Superior temporal gyrus (tissue), 1 donor: ENCODE measurements at regions not wholly inside any gene's neighbourhood (a gene's known extent, or its start where the extent isn't known, plus 50 kb on each side); places are given as distances from the start of the nearest gene placed in this dataset.

Experiments
- DNase-seq: peaks from one replicate; pipeline ENCODE4 v3.0.0-alpha.2; 2016; ENCODE audit errors: extremely low spot score

DNA sequence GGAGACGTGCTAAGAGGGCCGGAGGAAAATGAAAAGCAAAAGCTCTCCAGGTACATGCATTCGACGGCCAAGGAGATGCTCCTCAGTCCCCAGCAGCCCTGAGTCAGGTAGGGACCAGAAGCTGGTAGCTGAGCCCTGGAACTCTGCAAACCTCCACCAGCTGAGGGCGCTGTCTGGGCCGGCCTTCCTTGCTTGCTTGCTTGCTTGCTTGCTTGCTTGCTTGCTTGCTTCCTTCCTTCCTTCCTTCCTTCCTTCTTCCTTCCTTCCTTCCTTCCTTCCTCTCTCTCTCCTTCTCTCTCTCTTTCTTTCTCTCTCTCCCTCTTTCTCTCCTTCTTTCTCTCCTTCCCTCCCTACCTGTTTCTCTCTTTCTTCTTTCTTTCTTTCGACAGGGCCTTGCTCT lies 94.6 kb upstream of the RASGRF1 start:
- no peak for DNase-seq

DNA sequence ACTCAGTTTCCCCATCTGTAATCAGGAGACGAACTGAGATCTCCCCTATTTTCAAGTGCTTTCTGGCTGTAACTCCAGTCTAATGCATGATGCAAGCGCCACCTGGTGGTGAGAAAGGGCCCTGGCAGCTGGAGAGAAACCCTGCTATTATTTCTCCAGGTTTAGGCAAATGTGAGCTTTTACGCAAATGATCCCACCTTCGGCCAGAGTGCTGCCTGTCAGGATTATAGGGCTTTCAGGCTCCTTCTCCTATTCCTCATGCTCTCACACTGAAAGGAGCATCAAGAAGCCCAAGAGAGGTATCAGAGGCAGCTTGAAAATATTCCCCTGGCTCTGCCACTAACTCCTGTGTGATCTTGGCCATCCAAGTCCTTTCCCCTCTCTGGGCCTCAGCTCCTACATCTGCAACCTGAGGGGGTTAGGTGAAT lies 93.9 kb upstream of the RASGRF1 start:
- DNase-seq: peak; percentile 94

DNA sequence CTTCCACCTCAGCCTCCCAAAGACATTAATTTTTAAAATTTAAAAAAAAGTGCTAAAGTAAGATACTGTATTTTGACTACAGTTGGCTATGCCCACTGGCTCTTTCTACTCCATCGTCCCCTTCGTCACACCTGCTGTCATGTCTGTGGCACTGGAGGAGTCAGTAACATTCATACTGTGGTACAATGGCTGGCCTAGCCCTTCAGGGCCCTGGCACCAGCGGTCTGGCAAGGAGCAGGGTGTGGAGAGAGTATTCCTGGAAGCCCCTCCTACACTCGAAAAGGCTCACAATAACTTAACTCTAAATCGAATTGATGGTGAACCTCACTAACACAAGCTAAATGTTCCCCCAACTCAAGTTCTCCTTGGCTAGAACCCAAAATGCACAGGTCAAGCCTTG lies 89.7 kb upstream of the RASGRF1 start:
- no peak for DNase-seq

DNA sequence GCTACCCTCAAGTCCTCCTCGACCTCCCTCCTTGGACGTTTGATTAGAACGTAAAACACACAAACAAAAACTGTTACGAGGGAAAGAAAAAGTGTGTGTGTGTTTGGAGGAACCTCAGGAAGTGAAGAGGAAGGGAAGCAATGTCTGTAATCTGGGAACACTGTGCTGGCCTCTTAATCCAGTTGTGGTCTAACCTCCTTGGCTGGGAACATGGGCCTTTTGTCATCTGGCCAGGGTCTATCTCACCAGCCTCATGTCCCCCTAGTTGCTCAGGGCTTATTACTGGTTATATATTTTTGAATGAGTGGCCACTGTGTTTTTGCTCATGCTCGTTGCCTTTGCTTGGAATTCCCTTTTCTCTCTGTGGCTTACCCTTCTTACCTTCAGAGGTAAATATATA lies 89.0 kb upstream of the RASGRF1 start:
- DNase-seq: no peak

DNA sequence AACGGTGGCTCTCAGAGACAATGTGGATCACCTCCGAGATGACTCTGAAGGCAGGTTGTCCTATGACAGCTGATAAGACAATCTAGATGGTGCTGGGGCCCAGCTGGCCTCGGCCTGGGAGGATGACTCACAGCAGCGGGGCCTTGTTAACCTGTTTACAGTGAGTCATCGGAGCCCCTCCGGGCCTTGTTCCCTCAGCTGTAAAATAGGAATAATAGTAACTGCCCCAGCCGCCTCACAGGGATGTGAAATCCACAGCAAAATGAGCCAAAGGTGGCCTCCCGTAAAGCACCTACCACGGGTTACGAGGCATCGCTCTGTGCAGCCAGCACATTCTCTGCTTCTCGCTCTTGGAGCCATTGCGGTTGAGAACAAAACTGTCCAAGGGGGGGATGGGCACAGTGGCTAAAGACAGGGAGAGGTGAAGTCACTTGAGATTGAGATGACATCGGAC lies 88.6 kb upstream of the RASGRF1 start:
- DNase-seq: no peak

DNA sequence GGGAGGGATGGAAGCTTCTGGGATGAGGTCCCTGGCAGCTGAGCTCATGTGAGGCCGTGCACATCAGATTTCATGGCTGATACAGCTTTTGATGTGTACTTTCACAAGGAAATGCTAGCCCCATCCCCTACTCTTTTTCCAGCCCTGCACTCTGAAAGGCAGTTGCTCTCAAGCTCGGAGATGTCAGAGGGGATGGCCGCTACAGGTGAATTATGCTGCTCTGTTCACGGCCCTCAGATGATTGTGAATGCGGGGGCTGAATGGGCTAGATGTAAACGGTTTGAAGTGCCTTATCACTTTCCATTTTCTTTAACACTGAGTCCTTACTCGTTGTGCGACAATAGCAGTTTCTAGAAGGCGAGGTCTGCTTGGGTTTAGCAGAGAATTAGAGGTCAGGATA lies 88.0 kb upstream of the RASGRF1 start:
- no peak for DNase-seq

DNA sequence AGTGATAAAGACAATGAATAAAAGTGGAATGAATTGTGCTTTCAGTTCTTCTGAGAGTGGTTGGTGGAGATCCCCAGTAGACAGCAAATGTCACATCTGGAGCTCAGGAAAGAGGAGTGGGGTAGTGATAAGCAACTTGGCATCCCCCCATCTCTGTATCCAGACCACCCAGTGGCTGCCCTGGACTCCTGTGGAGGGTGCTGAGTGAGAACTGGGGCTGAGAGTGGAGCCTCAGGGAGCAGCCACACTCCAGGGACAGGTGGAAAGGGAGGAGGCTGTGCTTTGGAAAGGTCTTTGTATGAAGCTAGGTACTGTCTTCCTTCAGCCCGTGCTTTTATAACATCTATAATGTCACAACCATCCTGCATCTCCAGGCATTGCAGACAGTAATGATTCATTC lies 85.6 kb upstream of the RASGRF1 start:
- no peak for DNase-seq

DNA sequence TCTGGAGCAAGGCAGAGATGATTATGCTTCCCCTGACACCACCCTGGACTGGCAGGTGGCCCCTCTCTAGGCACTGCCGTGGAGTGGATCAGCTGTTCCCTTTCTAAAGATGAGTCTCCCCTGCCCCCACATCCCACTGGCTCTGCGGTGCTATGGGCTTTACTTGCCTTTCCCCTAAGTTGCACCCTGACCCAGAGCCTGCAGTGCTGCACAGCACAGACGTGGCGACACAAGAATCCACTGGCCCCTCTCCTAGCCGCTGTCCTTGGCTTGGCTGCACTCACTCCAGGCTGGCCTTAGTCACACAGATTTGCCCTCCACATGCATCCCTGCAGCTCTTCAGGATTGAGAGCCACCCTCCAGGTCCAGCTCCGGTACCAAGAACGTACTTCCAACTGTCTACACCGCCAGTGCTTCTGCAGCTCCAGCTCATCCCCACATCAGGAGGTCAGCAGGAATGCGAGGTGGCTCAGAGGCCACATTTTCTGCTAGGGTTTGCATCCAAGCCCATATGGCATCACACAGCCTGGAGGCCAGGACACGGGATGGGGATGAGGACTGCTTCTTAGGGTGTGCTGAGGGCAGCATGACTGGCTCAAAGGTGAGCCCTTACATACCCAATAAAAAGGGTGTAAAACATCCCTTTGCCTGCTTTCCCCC lies 82.4 kb upstream of the RASGRF1 start:
- DNase-seq: no peak

DNA sequence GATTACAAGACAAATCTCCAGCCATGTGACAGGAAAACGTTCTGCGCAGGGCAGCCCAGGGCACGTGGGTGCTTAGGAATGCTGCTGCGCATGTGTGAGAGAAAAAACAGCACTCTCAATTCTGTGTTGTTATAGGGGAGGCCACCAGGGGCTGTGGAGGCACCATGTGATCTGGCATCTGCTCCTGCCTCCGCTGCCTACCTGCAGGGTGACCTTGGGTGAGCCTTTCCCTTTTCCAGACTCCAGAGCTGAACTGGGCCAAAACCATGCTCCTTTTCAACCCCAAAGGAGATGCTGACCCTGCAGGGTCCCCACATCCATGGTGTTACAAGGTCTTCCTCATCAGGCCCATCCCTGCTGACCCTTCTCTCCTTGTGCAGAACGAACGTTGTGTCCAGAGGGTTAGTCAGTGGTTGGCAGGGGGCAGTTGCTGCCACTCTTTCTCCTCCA lies 81.5 kb upstream of the RASGRF1 start:
- no peak for DNase-seq

DNA sequence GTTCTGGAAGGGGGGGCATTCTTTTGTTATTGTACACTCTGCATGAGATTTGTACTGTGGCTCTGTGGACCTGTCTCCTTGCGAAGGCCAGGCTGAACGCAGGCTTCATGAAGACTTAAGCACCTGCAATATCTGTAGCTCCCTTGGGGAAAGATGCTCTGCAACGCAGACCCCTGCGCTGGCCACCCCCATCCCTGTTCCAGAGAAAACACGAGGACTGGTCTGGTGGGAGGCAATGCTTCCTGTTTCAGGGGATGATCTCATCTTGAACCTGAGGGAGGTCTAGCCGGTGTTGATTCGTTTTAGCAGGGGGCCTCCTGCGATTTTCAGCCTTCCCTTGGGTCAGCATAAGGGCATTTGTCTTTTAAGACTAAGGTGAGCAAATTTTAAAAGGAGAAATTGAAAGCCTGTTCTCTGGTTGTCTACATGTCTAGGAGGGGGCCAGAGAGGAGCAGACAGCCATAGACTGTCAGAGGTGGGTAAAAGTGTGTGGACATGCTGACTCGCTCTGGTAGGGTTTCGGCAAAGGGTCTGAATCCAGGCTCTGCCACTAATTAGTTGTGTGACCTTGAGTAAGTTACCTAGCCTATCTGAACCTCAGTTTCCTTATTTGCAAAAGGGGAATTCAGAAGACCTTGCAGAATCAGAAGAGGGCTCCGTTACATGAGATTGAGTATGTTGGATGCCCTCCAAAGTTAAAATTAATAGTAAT lies 80.9 kb upstream of the RASGRF1 start:
- DNase-seq: no peak

DNA sequence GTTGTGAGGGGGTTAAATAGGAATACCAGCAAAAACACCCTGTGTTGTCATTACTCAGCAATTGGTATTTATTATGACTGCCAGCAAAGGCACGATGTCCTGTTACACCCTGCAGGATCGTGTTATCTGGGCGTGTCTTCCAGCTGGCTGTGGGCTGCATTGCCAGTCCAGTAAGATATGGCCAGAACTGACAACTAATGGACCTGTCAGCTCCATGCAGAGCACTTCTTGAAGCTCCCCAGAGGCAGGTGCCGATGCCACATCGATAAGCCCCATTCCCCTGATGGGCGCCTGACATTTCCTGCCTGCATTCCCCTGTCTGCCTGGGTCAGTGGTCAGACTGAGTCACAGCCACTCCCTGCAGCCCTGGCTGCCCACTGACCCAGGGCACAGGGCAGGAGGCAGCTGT lies 79.7 kb upstream of the RASGRF1 start:
- no peak for DNase-seq

DNA sequence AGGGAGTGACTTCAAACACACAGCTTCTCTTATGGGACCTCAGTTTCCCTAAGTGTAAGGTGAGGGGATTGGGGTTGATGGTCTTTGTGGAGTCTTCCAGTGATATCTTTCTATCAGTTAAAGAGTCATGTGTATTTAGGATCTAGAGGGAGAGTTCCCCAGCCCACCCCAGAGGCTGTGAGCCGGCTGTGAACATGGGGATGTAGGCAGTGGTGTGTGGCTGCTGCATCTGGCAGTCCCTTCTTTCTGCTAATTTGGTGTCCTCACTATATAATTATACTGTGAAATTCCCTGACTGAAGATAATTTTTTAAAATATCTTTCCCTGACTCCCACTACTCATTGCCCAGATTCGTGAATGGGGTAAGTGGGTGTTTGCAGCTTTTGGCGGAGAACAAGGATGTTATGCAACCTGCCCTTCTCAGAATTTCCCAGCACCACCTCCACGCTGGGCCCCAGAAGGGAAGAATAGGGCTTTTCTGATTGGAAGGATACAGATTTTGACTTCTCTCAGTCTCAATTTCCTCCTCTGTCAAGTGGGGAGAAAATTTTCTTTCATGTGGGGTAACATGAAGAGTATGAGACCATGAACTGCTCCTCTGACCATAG lies 79.0 kb upstream of the RASGRF1 start:
- peak; percentile 63 for DNase-seq

DNA sequence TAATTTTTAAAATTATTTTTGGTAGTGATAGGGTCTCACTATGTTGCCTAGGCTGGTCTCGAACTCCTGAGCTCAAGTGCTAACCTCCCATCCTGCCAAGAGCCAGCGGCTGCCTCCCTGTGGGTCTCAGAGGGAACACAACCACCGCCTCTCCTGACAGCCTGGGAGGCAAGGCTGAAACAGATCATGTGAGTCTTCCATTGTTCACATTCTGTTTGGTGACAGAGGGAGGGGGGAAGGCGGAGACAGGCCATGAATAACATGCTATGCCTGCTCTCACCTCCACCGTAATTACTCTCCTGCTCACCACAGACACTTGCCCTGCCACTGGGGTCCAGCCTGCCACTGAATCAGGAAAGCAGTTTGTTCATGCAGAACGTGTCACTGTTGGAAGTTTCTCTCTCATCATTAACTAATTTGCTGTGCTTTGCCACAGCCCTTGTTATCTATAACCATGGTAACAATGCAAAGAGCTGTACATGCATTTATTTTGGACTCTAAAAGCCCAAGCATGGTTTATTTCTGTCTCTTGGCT lies 78.4 kb upstream of the RASGRF1 start:
- peak; percentile 77 for DNase-seq

DNA sequence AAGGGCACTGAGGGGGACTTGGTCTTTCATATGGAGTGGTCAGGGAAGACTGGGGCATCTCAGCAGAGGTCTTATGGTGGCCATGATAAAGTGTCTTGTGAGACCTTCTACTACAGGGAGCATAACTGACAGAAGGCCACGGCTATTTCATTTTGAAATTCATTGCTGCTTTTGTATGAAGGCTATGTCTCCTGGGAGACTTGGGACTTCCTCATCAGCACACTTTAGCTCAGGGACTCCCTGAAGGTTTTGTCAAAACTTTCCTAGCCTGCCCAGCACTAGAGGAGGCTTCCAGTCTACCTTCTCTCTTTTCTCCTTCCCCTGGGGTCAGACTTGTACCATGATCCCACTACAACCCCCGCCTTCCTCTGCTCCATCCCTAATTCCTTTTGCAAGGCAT lies 77.2 kb upstream of the RASGRF1 start:
- DNase-seq: no peak

DNA sequence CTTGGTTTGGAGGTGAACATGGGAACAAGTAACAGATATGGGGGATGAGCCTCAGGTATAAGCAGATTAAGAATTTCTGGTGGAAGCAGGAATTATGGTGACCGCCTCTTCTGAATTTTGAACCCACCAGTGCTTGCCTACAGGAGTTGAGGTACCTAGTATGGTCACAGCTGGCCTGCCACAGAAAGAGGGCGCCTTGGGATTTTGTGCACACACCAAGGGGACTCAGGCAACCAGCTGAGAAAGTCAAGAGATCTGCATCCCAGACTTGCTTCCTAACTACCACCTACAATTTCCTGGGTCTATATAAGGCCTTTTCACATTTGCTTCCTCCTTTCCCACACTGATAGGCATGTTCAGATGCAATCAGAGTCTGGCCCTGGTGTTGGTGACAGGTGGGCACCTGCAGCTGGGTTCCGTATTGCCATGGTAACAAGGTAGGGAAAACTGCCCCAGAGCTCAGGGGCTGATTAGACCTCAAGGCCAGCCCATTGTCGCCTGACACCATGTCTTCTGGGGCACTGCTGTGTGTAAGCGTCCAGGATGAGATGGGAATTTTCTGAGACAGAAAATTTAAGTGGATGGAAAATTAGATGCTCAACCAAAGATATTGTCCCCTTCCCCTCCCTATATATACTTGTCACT lies 75.9 kb upstream of the RASGRF1 start:
- DNase-seq: no peak

DNA sequence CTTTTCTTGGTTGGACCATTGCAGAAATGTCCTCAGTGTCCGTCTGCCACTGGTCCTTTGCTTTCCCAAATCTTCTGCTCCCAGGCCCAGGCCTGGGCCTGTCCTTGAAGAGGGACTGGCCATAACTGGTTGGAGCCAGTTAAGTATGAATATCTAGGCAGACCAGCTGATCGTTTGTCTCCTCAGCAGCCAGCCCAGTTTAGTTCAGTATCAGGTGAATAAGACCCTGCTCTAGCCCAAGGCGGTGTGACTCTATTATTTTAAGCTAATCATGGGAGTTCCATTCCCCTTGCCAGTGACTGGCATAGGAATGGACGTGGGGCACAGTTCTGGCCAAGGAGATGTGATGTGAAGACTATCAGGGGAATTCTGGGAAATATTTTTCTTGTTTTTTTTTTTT lies 73.9 kb upstream of the RASGRF1 start:
- no peak for DNase-seq

DNA sequence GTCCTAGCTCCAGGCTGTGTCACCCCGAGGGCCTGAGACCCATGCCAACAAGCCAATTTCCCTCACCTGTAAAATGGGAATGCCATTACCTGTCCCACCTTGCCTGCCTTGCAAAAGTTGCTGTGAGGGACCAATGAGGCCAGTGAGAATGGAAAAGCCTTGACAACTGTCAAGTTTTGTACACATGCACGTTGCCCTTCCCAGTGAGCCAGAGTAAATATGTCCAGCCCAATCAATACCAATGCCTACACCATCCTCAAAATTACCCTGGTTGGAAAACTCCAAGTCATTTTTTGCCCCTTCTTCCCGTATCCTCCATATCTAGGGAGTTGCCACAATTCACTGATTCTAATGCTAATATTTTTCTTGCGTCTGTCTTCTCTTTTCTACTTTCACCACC lies 73.5 kb upstream of the RASGRF1 start:
- DNase-seq: no peak

DNA sequence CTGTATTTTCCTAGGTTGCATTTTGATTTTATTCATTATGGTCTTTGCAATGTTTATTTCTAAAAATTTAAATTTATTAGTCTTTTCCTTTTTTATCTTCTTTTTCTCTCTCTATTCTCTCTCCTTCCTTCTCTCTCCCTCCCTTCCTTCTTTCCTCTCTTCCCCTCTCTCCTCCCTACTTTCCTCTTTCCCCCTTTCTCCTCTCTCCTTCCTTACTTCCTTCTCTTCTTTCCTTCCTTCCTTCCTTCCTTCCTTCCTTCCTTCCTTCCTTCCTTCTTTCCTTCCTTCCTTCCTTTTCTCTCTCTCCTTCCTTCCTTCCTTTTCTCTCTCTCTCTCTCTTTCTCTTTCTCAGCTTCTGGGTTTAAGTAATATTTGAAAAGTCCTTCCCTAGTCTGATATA lies 72.8 kb upstream of the RASGRF1 start:
- no peak for DNase-seq

DNA sequence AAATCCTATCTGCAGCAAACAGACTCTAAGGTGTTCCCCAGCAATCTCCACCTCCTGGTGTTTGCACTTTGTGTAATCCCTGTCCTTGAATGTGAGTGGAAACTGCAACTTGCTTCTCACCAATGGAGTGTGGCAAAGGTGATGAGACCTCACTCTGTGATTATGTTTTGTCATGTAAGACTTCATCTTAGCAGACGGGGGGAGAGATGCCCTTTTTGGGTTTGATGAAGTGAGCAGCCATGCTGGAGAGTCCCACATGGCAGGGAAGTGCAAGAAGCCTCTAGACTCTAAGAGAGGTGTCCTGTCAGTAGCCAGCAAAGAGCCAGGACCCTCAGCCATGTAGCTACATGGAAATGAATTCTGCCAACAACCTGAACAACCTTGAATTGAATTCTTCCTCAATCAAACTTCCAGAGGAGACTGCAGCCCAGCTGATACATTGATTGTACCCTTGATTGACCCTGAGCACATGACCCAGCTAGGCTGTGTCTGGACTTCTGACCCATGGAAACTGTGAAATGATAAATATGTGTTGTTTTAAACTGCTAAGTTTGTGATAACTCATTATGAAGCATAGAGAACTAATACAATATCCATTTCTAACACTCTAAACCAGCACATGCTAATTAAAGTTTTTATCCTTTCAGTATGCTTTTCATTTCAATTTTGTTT lies 71.4 kb upstream of the RASGRF1 start:
- no peak for DNase-seq

DNA sequence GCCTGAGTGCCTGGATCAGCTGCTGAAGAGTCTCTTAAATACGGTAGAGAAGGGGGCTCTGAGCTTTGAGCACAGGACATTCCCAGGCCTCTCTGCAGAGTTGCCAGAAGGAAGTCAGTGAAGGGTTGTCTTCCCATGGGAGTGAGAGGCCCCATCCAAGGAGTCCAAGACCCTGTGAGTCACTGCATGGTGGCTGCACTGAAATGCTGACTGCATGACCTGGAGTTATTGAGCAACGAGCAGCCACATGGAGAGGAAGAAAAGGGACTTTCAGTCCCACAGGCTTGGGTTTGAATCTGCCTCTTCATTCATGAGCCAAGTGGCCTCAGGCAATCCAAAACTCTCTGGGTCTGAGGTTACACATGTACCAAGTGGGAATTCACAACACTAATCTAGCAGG lies 69.6 kb upstream of the RASGRF1 start:
- no peak for DNase-seq

DNA sequence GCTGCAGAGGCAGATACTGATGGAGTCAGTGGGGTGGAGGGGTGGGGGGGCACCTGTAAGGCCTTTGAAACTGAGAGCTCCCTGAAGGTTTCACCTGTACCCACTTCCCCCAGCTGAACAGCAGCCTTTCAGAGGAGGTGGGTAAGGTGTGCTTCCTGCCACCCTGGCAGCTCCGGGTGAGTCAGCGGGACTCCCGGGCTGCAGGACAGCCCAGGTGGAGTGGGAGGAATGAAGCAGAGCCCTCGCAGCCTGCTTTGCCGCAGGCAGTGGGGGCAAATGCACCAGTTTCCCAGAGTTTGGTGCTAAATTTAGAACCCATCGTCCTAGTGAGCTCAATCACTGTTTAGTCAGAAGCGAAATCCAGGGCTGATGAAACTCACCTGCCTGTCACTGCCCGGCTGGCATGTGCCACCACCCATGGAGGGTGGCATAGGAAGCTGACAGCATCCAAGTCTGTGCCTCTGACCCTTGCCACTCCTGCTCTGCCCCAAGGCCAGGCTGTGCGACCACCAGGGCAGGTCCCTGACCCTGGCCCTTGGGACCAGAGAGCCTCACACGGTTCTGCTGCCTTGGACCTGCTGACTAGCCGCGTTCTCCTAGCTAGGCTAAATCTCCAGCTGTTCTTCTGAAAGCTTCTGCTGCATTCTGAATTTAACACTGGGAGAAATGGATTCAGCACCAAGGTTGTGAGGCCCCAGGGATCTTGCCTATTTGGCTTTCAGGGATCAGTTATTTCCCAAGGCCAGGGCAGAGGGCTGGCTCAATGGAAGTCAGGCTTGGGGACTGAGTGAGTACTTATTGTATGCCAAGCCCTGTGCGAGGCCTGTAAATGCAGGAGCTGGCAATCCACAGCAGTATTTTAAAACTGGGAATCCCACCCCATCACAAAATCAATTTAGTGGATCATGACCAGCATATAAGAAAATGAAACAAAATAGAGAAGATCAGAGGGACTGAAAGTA lies 67.3 kb upstream of the RASGRF1 start:
- DNase-seq: no peak
